MCF 10A (cell line): ENCODE measurements at regions not wholly inside any gene's neighbourhood (a gene's known extent, or its start where the extent isn't known, plus 50 kb on each side); places are given as distances from the start of the nearest gene placed in this dataset.
"Not testable (repeated sequence)": the region's sequence is repeated elsewhere in the genome, so short reads cannot be mapped to it uniquely, and the experiment has no call there.

Experiments
- BruUV-seq: library from RNA; stranded (reverse); fragments of 400-500 nt; replicated peaks from 2 replicates; lab custom pipeline; 2021; lab: Mats Ljungman, UMichigan
- CTCF ChIA-PET: fragments of 300-600 bp; sonication (Branson Sonifier 250); formaldehyde crosslinking; extraction: SDS; loops from one replicate; lab custom pipeline; 2021; ENCODE audit warnings: antibody characterized with exemption, inconsistent platforms; lab: Yijun Ruan, JAX
- POLR2A ChIA-PET: fragments of 300-600, 350-650 bp; sonication (Branson Sonifier 250); formaldehyde crosslinking; extraction: SDS; loops from one replicate; lab custom pipeline; 2020; ENCODE audit warnings: antibody characterized with exemption, inconsistent platforms; lab: Yijun Ruan, JAX
- DNase-seq: peaks from one replicate; pipeline ENCODE4 v3.0.0-alpha.2; 2018; ENCODE audit not compliant: unreplicated experiment
- H3K27ac Mint-ChIP-seq: one replicate; pipeline ENCODE4 v1.8.0; 2022; ENCODE audit warnings: mild to moderate bottlenecking, low read depth, mixed read lengths; ENCODE audit not compliant: unreplicated experiment
- H3K27me3 Mint-ChIP-seq: one replicate; pipeline ENCODE4 v1.8.0; 2022; ENCODE audit warnings: mixed read lengths; ENCODE audit not compliant: insufficient read depth, unreplicated experiment
- H3K36me3 Mint-ChIP-seq: one replicate; pipeline ENCODE4 v1.8.0; 2022; ENCODE audit warnings: mild to moderate bottlenecking, moderate library complexity, mixed read lengths; ENCODE audit not compliant: insufficient read depth, unreplicated experiment
- H3K4me1 Mint-ChIP-seq: one replicate; pipeline ENCODE4 v1.8.0; 2022; ENCODE audit warnings: mixed read lengths; ENCODE audit not compliant: insufficient read depth, unreplicated experiment
- H3K4me3 Mint-ChIP-seq: one replicate; pipeline ENCODE4 v1.8.0; 2022; ENCODE audit warnings: mild to moderate bottlenecking, moderate library complexity, mixed read lengths; ENCODE audit not compliant: unreplicated experiment
- H3K9me3 Mint-ChIP-seq: one replicate; pipeline ENCODE4 v1.8.0; 2022; ENCODE audit warnings: mixed read lengths; ENCODE audit not compliant: unreplicated experiment
- CTCF ChIP-seq: fragments of 200-600 bp; IDR thresholded peaks from one replicate; pipeline ENCODE4 v1.8.0; 2022; ENCODE audit warnings: antibody characterized with exemption, mild to moderate bottlenecking; ENCODE audit not compliant: unreplicated experiment
- intact Hi-C: fragments of 100-400 bp; cut with micrococcal nuclease; formaldehyde crosslinking; loops from 2 replicates; pipeline ENCODE4 v1.14.1; 2022

GRCh38 chr4:186832906-186833305 lies 109.2 kb upstream of the FAT1 start:
- H3K36me3 Mint-ChIP-seq: no peaks in the 10 kb centered on the region
- no peaks in the 10 kb centered on the region for H3K9me3 Mint-ChIP-seq
- ChIA-PET POLR2A (interaction anchor here (0.6 kb wide), 1 partner anchor 109 kb away, joined by 4 read pairs; the partner anchor contains the start of gene FAT1), CTCF (interaction anchor here (0.5 kb wide), 1 partner anchor 61 kb away, joined by 9 read pairs; no protein-coding TSS in a partner anchor)
- BruUV-seq: no TSS peak
- intact Hi-C loops: no loop called here
- H3K27me3 Mint-ChIP-seq: no peaks in the 10 kb centered on the region
- DNase-seq: no peak
- H3K4me1 Mint-ChIP-seq: peaks cover 19% of the 10 kb centered on the region
- H3K4me3 Mint-ChIP-seq: no peak overlapping the region
- TF ChIP-seq CTCF: no peak
- no peak overlapping the region for H3K27ac Mint-ChIP-seq

GRCh38 chr4:186837463-186837862 lies 113.8 kb upstream of the FAT1 start:
- H3K36me3 Mint-ChIP-seq, H3K4me3 Mint-ChIP-seq, DNase-seq, H3K9me3 Mint-ChIP-seq, CTCF ChIA-PET, H3K27me3 Mint-ChIP-seq, H3K27ac Mint-ChIP-seq, POLR2A ChIA-PET, BruUV-seq: not testable (repeated sequence)
- H3K4me1 Mint-ChIP-seq: peaks cover 13% of the 10 kb centered on the region
- intact Hi-C loops: loop anchor here (5.0 kb wide), 1 partner anchor 65 kb away; no protein-coding TSS in a partner anchor

- POLR2A ChIA-PET: interaction anchor here (0.6 to 1.1 kb wide), 2 partner anchors 16 to 111 kb away, joined by 3 read pairs; no protein-coding TSS in a partner anchor
- no peak for TF ChIP-seq CTCF
- Mint-ChIP-seq H3K27me3 (no peaks in the 10 kb centered on the region), H3K36me3 (no peaks in the 10 kb centered on the region), H3K4me1 (peaks cover 13% of the 10 kb centered on the region), H3K4me3 (no peak overlapping the region), H3K9me3 (no peaks in the 10 kb centered on the region), H3K27ac (no peak overlapping the region)
- intact Hi-C loops: loop anchor here (5.0 kb wide), 1 partner anchor 66 kb away; no protein-coding TSS in a partner anchor
- CTCF ChIA-PET: interaction anchor here (0.6 kb wide), 1 partner anchor 128 kb away, joined by 3 read pairs; no protein-coding TSS in a partner anchor
- DNase-seq: no peak
- BruUV-seq: no TSS peak
Observed at GRCh38 chr4:186838295-186838694, 114.6 kb upstream of the FAT1 start.

- ChIA-PET CTCF (interaction anchor here (0.6 to 0.7 kb wide), 2 partner anchors 11 to 130 kb away, joined by 3 to 4 read pairs; no protein-coding TSS in a partner anchor), POLR2A (interaction anchor here (0.7 to 1.1 kb wide), 3 partner anchors 16 to 20 kb away, joined by 3 to 4 read pairs (median 3); no protein-coding TSS in a partner anchor)
- peak overlapping the region; percentile 99 for H3K27ac Mint-ChIP-seq
- no peaks in the 10 kb centered on the region for H3K27me3 Mint-ChIP-seq
- no TSS peak for BruUV-seq
- no peak for TF ChIP-seq CTCF
- peak overlapping the region; percentile 48 for H3K4me3 Mint-ChIP-seq
- DNase-seq: peak; percentile 48
- no peaks in the 10 kb centered on the region for H3K9me3 Mint-ChIP-seq
- peaks cover 19% of the 10 kb centered on the region for H3K4me1 Mint-ChIP-seq
- intact Hi-C loops: loop anchor here (5.0 kb wide), 1 partner anchor 67 kb away; no protein-coding TSS in a partner anchor
- H3K36me3 Mint-ChIP-seq: no peaks in the 10 kb centered on the region
Observed at GRCh38 chr4:186839122-186840037, 115.7 kb upstream of the FAT1 start.
